ENCODE measurements at regions not wholly inside any gene's neighbourhood (a gene's known extent, or its start where the extent isn't known, plus 50 kb on each side); places are given as distances from the start of the nearest gene placed in this dataset.

DNA sequence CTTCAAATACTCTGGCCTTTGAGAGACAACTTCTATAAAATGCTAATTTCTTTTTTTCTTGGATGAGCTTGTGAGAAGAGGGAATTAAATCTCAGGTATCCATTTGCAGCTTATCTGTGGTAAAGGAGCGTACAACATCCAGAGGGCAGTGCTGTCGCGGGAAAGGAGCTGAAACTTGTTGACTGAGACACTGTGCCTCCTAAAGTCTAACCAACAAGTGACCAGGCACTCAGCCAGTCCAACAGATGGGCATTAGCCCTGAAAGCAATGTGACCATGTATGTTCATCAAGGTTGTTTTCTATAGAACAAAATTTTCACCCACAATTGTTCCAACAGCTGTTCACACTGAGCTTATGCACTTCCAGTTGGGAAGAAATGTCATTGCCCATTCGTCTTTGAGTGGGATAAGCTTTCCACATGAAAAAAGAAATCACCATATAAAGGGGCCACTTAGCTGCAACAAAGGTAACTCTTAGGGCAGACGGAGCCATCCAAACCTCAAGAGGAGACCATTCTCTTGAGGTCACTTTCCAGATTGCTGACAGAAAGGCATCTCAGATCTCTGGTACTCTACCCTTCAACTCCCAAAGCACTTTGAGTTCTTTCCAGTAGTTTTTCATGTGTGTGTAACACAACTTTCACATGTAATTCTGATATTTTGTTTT, 244.8 kb upstream of the NEIL3 start:
- H3K36me3 ChIP-seq (replicated peaks in 1 of 2; ENCODE audit: control insufficient read depth in 1 of 2, insufficient read depth in 2 of 2, low read length in 2 of 2) = no peaks in the 10 kb centered on the region
- ChIA-PET CTCF (ENCODE audit: low intra/inter-chr PET ratio, low total read pairs) (no interaction called here), POLR2A (no interaction called here)
- FAIRE-seq (no peak), DNase-seq (ENCODE audit: low spot score) (no peak), ATAC-seq (no peak)
- H3K4me1 ChIP-seq (ENCODE audit: insufficient read depth, low read length) = peaks cover 7% of the 10 kb centered on the region; the same call in 1 of the 2 replicates
- WGBS (ENCODE audit: low lambda C conversion rate) = 6% methylated on average over 5 of the region's 5 CpGs
- no peaks in the 10 kb centered on the region for H3K79me2 ChIP-seq (ENCODE audit: insufficient read depth, low read length)
- intact Hi-C loops (cut with micrococcal nuclease; ENCODE audit: unreplicated experiment) (no loop called here), in situ Hi-C loops (cut with HindIII; ENCODE audit: extremely low pct_ligation_motif_present, low pct_unique_long_range_greater_than_20kb) (no loop called here)
- TF ChIP-seq ATF7-NPFF (CRISPR knock-in tag; IDR thresholded peaks at IDR 0.05; ENCODE audit: low read depth) = no peak
- no peak for TF ChIP-seq CHCHD3 (CRISPR knock-in tag; IDR thresholded peaks at IDR 0.05)
- no peak for TF ChIP-seq REPIN1 (CRISPR knock-in tag; IDR thresholded peaks at IDR 0.05; ENCODE audit: borderline replicate concordance, low read depth)
- no peak for TF ChIP-seq ZNF550 (CRISPR knock-in tag; IDR thresholded peaks at IDR 0.05; ENCODE audit: borderline replicate concordance)
- TF ChIP-seq HMGXB4 (CRISPR knock-in tag; IDR thresholded peaks at IDR 0.05; ENCODE audit: borderline replicate concordance in 1 of 2, low read depth in 1 of 2) = no peak
- no peak for TF ChIP-seq ZNF772 (CRISPR knock-in tag; IDR thresholded peaks at IDR 0.05)
- no peak for TF ChIP-seq ZNF143 (CRISPR knock-in tag; IDR thresholded peaks at IDR 0.05)
- TF ChIP-seq TARDBP (CRISPR knock-in tag; IDR thresholded peaks at IDR 0.05) = no peak
- no peak for TF ChIP-seq ZNF224 (CRISPR knock-in tag; IDR thresholded peaks at IDR 0.05)
- H3K27ac ChIP-seq (ENCODE audit: extremely low read length, insufficient read depth, low read length) = no peak overlapping the region
- no peaks in the 10 kb centered on the region for H4K20me1 ChIP-seq (ENCODE audit: insufficient read depth, low read length)
- no peak overlapping the region for H2AFZ ChIP-seq (ENCODE audit: low read length)
- no peak overlapping the region for H3K4me2 ChIP-seq (ENCODE audit: low read depth, low read length)
- H3K9me3 ChIP-seq (ENCODE audit: low read length) = no peaks in the 10 kb centered on the region
- H3K27me3 ChIP-seq (ENCODE audit: control insufficient read depth in 1 of 2, insufficient read depth in 2 of 2, low read length in 2 of 2) = no peaks in the 10 kb centered on the region
- no TSS peak for BruUV-seq (replicated peaks)
- H3K4me3 ChIP-seq (replicated peaks in 1 of 3; ENCODE audit: insufficient read depth in 1 of 3, low read depth in 2 of 3, low read length in 3 of 3) = no peak overlapping the region
- H3K9ac ChIP-seq (ENCODE audit: insufficient read depth, low read depth, low read length) = no peak overlapping the region
